ENCODE measurements at regions not wholly inside any gene's neighbourhood (a gene's known extent, or its start where the extent isn't known, plus 50 kb on each side); places are given as distances from the start of the nearest gene placed in this dataset.

DNA sequence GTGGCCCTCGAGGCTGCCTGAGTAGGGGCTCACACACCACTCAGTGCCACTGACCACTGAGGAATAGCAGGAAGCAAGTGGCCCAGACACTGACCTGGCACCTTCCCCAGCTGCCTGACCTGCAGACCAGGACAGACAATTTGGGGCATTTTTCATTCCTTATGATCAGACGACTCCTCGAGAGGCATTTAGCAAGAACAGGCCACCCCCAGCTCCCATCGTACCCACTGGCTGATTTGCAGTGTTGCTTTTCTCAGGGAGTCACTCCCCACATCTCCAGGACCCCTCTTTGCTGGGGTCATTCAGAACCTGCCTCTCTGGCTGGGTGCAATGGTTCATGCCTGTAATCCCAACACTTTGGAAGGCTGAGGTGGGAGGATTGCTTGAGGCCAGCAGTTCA, 185.7 kb downstream of the HAUS1 start:
- TF ChIP-seq, protein P1, sequence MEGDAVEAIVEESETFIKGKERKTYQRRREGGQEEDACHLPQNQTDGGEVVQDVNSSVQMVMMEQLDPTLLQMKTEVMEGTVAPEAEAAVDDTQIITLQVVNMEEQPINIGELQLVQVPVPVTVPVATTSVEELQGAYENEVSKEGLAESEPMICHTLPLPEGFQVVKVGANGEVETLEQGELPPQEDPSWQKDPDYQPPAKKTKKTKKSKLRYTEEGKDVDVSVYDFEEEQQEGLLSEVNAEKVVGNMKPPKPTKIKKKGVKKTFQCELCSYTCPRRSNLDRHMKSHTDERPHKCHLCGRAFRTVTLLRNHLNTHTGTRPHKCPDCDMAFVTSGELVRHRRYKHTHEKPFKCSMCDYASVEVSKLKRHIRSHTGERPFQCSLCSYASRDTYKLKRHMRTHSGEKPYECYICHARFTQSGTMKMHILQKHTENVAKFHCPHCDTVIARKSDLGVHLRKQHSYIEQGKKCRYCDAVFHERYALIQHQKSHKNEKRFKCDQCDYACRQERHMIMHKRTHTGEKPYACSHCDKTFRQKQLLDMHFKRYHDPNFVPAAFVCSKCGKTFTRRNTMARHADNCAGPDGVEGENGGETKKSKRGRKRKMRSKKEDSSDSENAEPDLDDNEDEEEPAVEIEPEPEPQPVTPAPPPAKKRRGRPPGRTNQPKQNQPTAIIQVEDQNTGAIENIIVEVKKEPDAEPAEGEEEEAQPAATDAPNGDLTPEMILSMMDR (IDR thresholded peaks at IDR 0.05; ENCODE audit: poor library complexity), result no peak
- no peak for TF ChIP-seq EZH2phosphoT487 (IDR thresholded peaks at IDR 0.05; ENCODE audit: low read depth, severe bottlenecking, unreplicated experiment)

All from hepatocyte (in vitro differentiated cells).